ENCODE measurements at regions not wholly inside any gene's neighbourhood (a gene's known extent, or its start where the extent isn't known, plus 50 kb on each side); places are given as distances from the start of the nearest gene placed in this dataset.
"Not testable (repeated sequence)": the region's sequence is repeated elsewhere in the genome, so short reads cannot be mapped to it uniquely, and the experiment has no call there.

- Mint-ChIP-seq H3K4me1 (no peaks in the 10 kb centered on the region), H3K36me3 (no peaks in the 10 kb centered on the region), H3K4me3 (no peak overlapping the region), H3K27me3 (no peaks in the 10 kb centered on the region), H3K27ac (no peak overlapping the region), H3K9me3 (peaks cover 17% of the 10 kb centered on the region)
- CTCF ChIA-PET: no interaction called here
- DNase-seq: no peak
Measured at GRCh38 chr15:95044745-95045417, 813.5 kb downstream of the MCTP2 start.

GRCh38 chr15:95051861-95052260, 820.5 kb downstream of the MCTP2 start:
- no peaks in the 10 kb centered on the region for H3K27me3 Mint-ChIP-seq

GRCh38 chr15:95059346-95059905, 828.1 kb downstream of the MCTP2 start:
- Mint-ChIP-seq H3K4me3 (no peak overlapping the region), H3K36me3 (no peaks in the 10 kb centered on the region), H3K9me3 (peaks cover 32% of the 10 kb centered on the region), H3K27me3 (no peaks in the 10 kb centered on the region), H3K4me1 (no peaks in the 10 kb centered on the region), H3K27ac (no peak overlapping the region)
- CTCF ChIA-PET: no interaction called here
- DNase-seq: no peak

More at GRCh38 chr15:95051861-95052260, 820.5 kb downstream of the MCTP2 start:
- H3K9me3 Mint-ChIP-seq: peaks cover 26% of the 10 kb centered on the region
- no peaks in the 10 kb centered on the region for H3K4me1 Mint-ChIP-seq
- DNase-seq: no peak
- no peak overlapping the region for H3K27ac Mint-ChIP-seq
- H3K36me3 Mint-ChIP-seq: no peaks in the 10 kb centered on the region
- no peak overlapping the region for H3K4me3 Mint-ChIP-seq
- CTCF ChIA-PET: interaction anchor here (0.6 kb wide), 1 partner anchor 382 kb away, joined by 3 read pairs; no protein-coding TSS in a partner anchor

GRCh38 chr15:95068701-95069521, 837.5 kb downstream of the MCTP2 start:
- no peak overlapping the region for H3K4me3 Mint-ChIP-seq
- H3K9me3 Mint-ChIP-seq: peaks cover 3% of the 10 kb centered on the region
- H3K36me3 Mint-ChIP-seq: no peaks in the 10 kb centered on the region
- H3K27me3 Mint-ChIP-seq: no peaks in the 10 kb centered on the region
- no peak overlapping the region for H3K27ac Mint-ChIP-seq
- CTCF ChIA-PET: no interaction called here
- no peaks in the 10 kb centered on the region for H3K4me1 Mint-ChIP-seq
- DNase-seq: no peak

GRCh38 chr15:95075792-95076677, 844.7 kb downstream of the MCTP2 start:
- Mint-ChIP-seq H3K9me3 (peaks cover 2% of the 10 kb centered on the region), H3K4me1 (no peaks in the 10 kb centered on the region), H3K4me3 (no peak overlapping the region), H3K36me3 (no peaks in the 10 kb centered on the region), H3K27me3 (no peaks in the 10 kb centered on the region), H3K27ac (no peak overlapping the region)
- CTCF ChIA-PET: no interaction called here
- no peak for DNase-seq

GRCh38 chr15:95076678-95076990, 845.3 kb downstream of the MCTP2 start:
- Mint-ChIP-seq H3K4me1 (no peaks in the 10 kb centered on the region), H3K36me3 (no peaks in the 10 kb centered on the region), H3K4me3 (no peak overlapping the region), H3K9me3 (peaks cover 2% of the 10 kb centered on the region), H3K27me3 (no peaks in the 10 kb centered on the region), H3K27ac (no peak overlapping the region)
- no peak for DNase-seq
- CTCF ChIA-PET: no interaction called here

GRCh38 chr15:95078003-95078402, 846.6 kb downstream of the MCTP2 start:
- DNase-seq: no peak
- CTCF ChIA-PET: no interaction called here
- Mint-ChIP-seq H3K36me3 (no peaks in the 10 kb centered on the region), H3K4me1 (no peaks in the 10 kb centered on the region), H3K9me3 (peaks cover 2% of the 10 kb centered on the region), H3K27me3 (no peaks in the 10 kb centered on the region), H3K27ac (no peak overlapping the region), H3K4me3 (no peak overlapping the region)

GRCh38 chr15:95080228-95080627, 848.9 kb downstream of the MCTP2 start:
- CTCF ChIA-PET, H3K4me3 Mint-ChIP-seq, DNase-seq, H3K27ac Mint-ChIP-seq, H3K9me3 Mint-ChIP-seq, H3K36me3 Mint-ChIP-seq, H3K4me1 Mint-ChIP-seq, H3K27me3 Mint-ChIP-seq: not testable (repeated sequence)

GRCh38 chr15:95085056-95085455, 853.7 kb downstream of the MCTP2 start:
- no peak for DNase-seq
- no peak overlapping the region for H3K27ac Mint-ChIP-seq
- peaks cover 2% of the 10 kb centered on the region for H3K9me3 Mint-ChIP-seq
- no peaks in the 10 kb centered on the region for H3K4me1 Mint-ChIP-seq
- CTCF ChIA-PET: no interaction called here
- H3K36me3 Mint-ChIP-seq: no peaks in the 10 kb centered on the region
- no peaks in the 10 kb centered on the region for H3K27me3 Mint-ChIP-seq
- H3K4me3 Mint-ChIP-seq: no peak overlapping the region

- Mint-ChIP-seq H3K27me3 (no peaks in the 10 kb centered on the region), H3K9me3 (peaks cover 2% of the 10 kb centered on the region), H3K27ac (no peak overlapping the region), H3K4me3 (no peak overlapping the region), H3K4me1 (no peaks in the 10 kb centered on the region), H3K36me3 (no peaks in the 10 kb centered on the region)
- CTCF ChIA-PET: no interaction called here
- DNase-seq: no peak
Measured at GRCh38 chr15:95086531-95087252, 855.3 kb downstream of the MCTP2 start.

- Mint-ChIP-seq H3K27me3 (no peaks in the 10 kb centered on the region), H3K27ac (no peak overlapping the region), H3K4me3 (no peak overlapping the region), H3K4me1 (no peaks in the 10 kb centered on the region), H3K36me3 (no peaks in the 10 kb centered on the region), H3K9me3 (peaks cover 2% of the 10 kb centered on the region)
- no peak for DNase-seq
- CTCF ChIA-PET: no interaction called here
Measured at GRCh38 chr15:95087253-95087609, 855.9 kb downstream of the MCTP2 start.

GRCh38 chr15:95091444-95091843, 860.1 kb downstream of the MCTP2 start:
- CTCF ChIA-PET: no interaction called here
- DNase-seq: no peak
- no peaks in the 10 kb centered on the region for H3K36me3 Mint-ChIP-seq
- no peaks in the 10 kb centered on the region for H3K4me1 Mint-ChIP-seq
- H3K27ac Mint-ChIP-seq: no peak overlapping the region
- H3K4me3 Mint-ChIP-seq: no peak overlapping the region
- H3K9me3 Mint-ChIP-seq: no peaks in the 10 kb centered on the region
- H3K27me3 Mint-ChIP-seq: no peaks in the 10 kb centered on the region

GRCh38 chr15:95095250-95095649, 863.9 kb downstream of the MCTP2 start:
- Mint-ChIP-seq H3K9me3 (no peaks in the 10 kb centered on the region), H3K4me1 (no peaks in the 10 kb centered on the region), H3K36me3 (no peaks in the 10 kb centered on the region), H3K27me3 (no peaks in the 10 kb centered on the region), H3K27ac (no peak overlapping the region), H3K4me3 (no peak overlapping the region)
- no peak for DNase-seq
- CTCF ChIA-PET: interaction anchor here (0.5 kb wide), 1 partner anchor 384 kb away, joined by 4 read pairs; no protein-coding TSS in a partner anchor

GRCh38 chr15:95096651-95097050, 865.3 kb downstream of the MCTP2 start:
- CTCF ChIA-PET: no interaction called here
- H3K9me3 Mint-ChIP-seq: no peaks in the 10 kb centered on the region
- no peak overlapping the region for H3K4me3 Mint-ChIP-seq
- no peaks in the 10 kb centered on the region for H3K27me3 Mint-ChIP-seq
- H3K36me3 Mint-ChIP-seq: no peaks in the 10 kb centered on the region
- no peak overlapping the region for H3K27ac Mint-ChIP-seq
- no peak for DNase-seq
- H3K4me1 Mint-ChIP-seq: no peaks in the 10 kb centered on the region
